Small intestine (tissue), 7 donors: ENCODE measurements at regions not wholly inside any gene's neighbourhood (a gene's known extent, or its start where the extent isn't known, plus 50 kb on each side); places are given as distances from the start of the nearest gene placed in this dataset.

ENCODE experiments used
- DNase-seq, 2 donors: peaks; one replicate each; pipeline versions ENCODE4 v3.0.0 to v3.0.0-alpha.2; 2013
- FAIRE-seq: peaks from 2 replicates; lab custom pipeline; 2012; peaks lifted over from hg19 to GRCh38; lab: Jason Lieb, UNC
- H3K27ac ChIP-seq, 3 donors: one replicate each; pipeline ENCODE4 v1.5.1; 2013; ENCODE audit warnings: low read length in 2 of 3, mild to moderate bottlenecking in 2 of 3, control low read depth in 1 of 3, inconsistent platforms in 1 of 3, low read depth in 1 of 3, moderate library complexity in 1 of 3
- H3K27me3 ChIP-seq, 3 donors: one replicate each; pipeline ENCODE4 v1.6.1; 2013; ENCODE audit warnings: low read length in 3 of 3, inconsistent platforms in 1 of 3; ENCODE audit not compliant: control insufficient read depth in 3 of 3, insufficient read depth in 3 of 3
- H3K36me3 ChIP-seq, 3 donors: one replicate each; pipeline ENCODE4 v1.6.1; 2013; ENCODE audit warnings: low read length in 3 of 3, inconsistent platforms in 1 of 3, low read depth in 1 of 3, mild to moderate bottlenecking in 1 of 3, moderate library complexity in 1 of 3; ENCODE audit not compliant: control insufficient read depth in 3 of 3, insufficient read depth in 2 of 3
- H3K4me1 ChIP-seq, 3 donors: one replicate each; pipeline ENCODE4 v1.6.1; 2013; ENCODE audit warnings: low read length in 2 of 3, inconsistent platforms in 1 of 3, low read depth in 1 of 3, mild to moderate bottlenecking in 1 of 3, moderate library complexity in 1 of 3; ENCODE audit not compliant: control insufficient read depth in 3 of 3, insufficient read depth in 2 of 3
- H3K4me3 ChIP-seq, 3 donors: one replicate each; pipeline ENCODE4 v1.5.1; 2013; ENCODE audit warnings: low read length in 3 of 3, control low read depth in 1 of 3, inconsistent platforms in 1 of 3, low read depth in 1 of 3, mild to moderate bottlenecking in 1 of 3, moderate library complexity in 1 of 3
- H3K9me3 ChIP-seq, 2 donors: one replicate each; pipeline ENCODE4 v1.6.1; 2013; ENCODE audit warnings: low read depth in 1 of 2, low read length in 1 of 2; ENCODE audit not compliant: control insufficient read depth in 2 of 2, insufficient read depth in 1 of 2
- WGBS, 3 donors: extraction: QIAGEN DNeasy Blood & Tissue Kit; methylation state at CpG; one replicate each; pipeline ENCODE4 v1.1.7; 2013; 5-methylcytosine and 5-hydroxymethylcytosine counted together
- donor health status: healthy with polysubstance abuse.
- donor health status: control.
- donor health status: control.
- donor health status: Bipolar disorder and iron deficiency.
- donor health status: healthy.

- no peak for DNase-seq
- WGBS, 3 donors = 77 to 93% (median 83%) methylated on average over 7 of the region's 7 CpGs
- no peak overlapping the region for H3K4me3 ChIP-seq
Measured at GRCh38 chr2:8315531-8316165, 366.2 kb upstream of the ID2 start.

GRCh38 chr2:8316356-8316755 lies 365.5 kb upstream of the ID2 start:
- H3K4me1 ChIP-seq = peaks cover 0 to 21% (median 6%) of the 10 kb centered on the region in 3 donors
- 45 to 69% (median 56%) methylated on average over 1 of the region's 1 CpG for WGBS, 3 donors
- no peak overlapping the region for H3K4me3 ChIP-seq
- no peaks in the 10 kb centered on the region for H3K27me3 ChIP-seq
- no peak overlapping the region for H3K27ac ChIP-seq
- no peak for FAIRE-seq
- no peak for DNase-seq
- H3K36me3 ChIP-seq = no peaks in the 10 kb centered on the region
- no peaks in the 10 kb centered on the region for H3K9me3 ChIP-seq

More at GRCh38 chr2:8315531-8316165, 366.2 kb upstream of the ID2 start:
- FAIRE-seq = no peak
- Histone ChIP-seq H3K27ac (no peak overlapping the region), H3K27me3 (no peaks in the 10 kb centered on the region), H3K4me1 (peaks cover 0 to 21% (median 6%) of the 10 kb centered on the region in 3 donors), H3K36me3 (no peaks in the 10 kb centered on the region), H3K9me3 (no peaks in the 10 kb centered on the region)

GRCh38 chr2:8317418-8317817 lies 364.4 kb upstream of the ID2 start:
- no peaks in the 10 kb centered on the region for H3K9me3 ChIP-seq
- H3K27ac ChIP-seq = no peak overlapping the region
- no peaks in the 10 kb centered on the region for H3K36me3 ChIP-seq
- DNase-seq = no peak
- no peak for FAIRE-seq
- H3K4me3 ChIP-seq = no peak overlapping the region
- H3K27me3 ChIP-seq = no peaks in the 10 kb centered on the region
- WGBS, 3 donors = 85 to 94% (median 92%) methylated on average over 10 of the region's 10 CpGs
- peaks cover 0 to 19% (median 4%) of the 10 kb centered on the region in 3 donors for H3K4me1 ChIP-seq

GRCh38 chr2:8319219-8319618 lies 362.6 kb upstream of the ID2 start:
- Histone ChIP-seq H3K4me1 (peaks cover 0 to 4% (median 0%) of the 10 kb centered on the region in 3 donors), H3K27ac (no peak overlapping the region), H3K36me3 (no peaks in the 10 kb centered on the region), H3K9me3 (no peaks in the 10 kb centered on the region), H3K27me3 (no peaks in the 10 kb centered on the region), H3K4me3 (no peak overlapping the region)
- DNase-seq (no peak), FAIRE-seq (no peak)
- WGBS, 3 donors = 58 to 76% (median 60%) methylated on average over 2 of the region's 2 CpGs

GRCh38 chr2:8320311-8321066 lies 361.4 kb upstream of the ID2 start:
- no peak for FAIRE-seq
- H3K9me3 ChIP-seq = no peaks in the 10 kb centered on the region
- H3K36me3 ChIP-seq = no peaks in the 10 kb centered on the region
- no peaks in the 10 kb centered on the region for H3K27me3 ChIP-seq
- H3K27ac ChIP-seq = no peak overlapping the region
- WGBS, 3 donors = 84 to 92% (median 87%) methylated on average over 6 of the region's 6 CpGs
- DNase-seq = no peak
- peaks cover 0 to 11% (median 0%) of the 10 kb centered on the region in 3 donors for H3K4me1 ChIP-seq
- H3K4me3 ChIP-seq = no peak overlapping the region

- Histone ChIP-seq H3K4me3 (no peak overlapping the region), H3K36me3 (no peaks in the 10 kb centered on the region), H3K27me3 (no peaks in the 10 kb centered on the region), H3K9me3 (no peaks in the 10 kb centered on the region), H3K4me1 (peaks cover 0 to 11% (median 0%) of the 10 kb centered on the region in 3 donors), H3K27ac (no peak overlapping the region)
- DNase-seq (no peak), FAIRE-seq (no peak)
- 78 to 84% (median 81%) methylated on average over 4 of the region's 4 CpGs for whole genome bisulfite sequencing, 3 donors
Measured at GRCh38 chr2:8322634-8323033, 359.2 kb upstream of the ID2 start.

- FAIRE-seq (no peak), DNase-seq (peak; percentile 23 to 76)
- WGBS, 3 donors = 34 to 51% (median 48%) methylated on average over 11 of the region's 11 CpGs
- Histone ChIP-seq H3K4me1 (peaks cover 0 to 11% (median 0%) of the 10 kb centered on the region in 3 donors), H3K36me3 (no peaks in the 10 kb centered on the region), H3K4me3 (no peak overlapping the region), H3K9me3 (no peaks in the 10 kb centered on the region), H3K27me3 (no peaks in the 10 kb centered on the region), H3K27ac (no peak overlapping the region)
Measured at GRCh38 chr2:8324164-8324856, 357.5 kb upstream of the ID2 start.

GRCh38 chr2:8324901-8325300 lies 357.0 kb upstream of the ID2 start:
- WGBS, 3 donors = 73 to 92% (median 79%) methylated on average over 5 of the region's 5 CpGs
- Histone ChIP-seq H3K4me3 (no peak overlapping the region), H3K27ac (no peak overlapping the region), H3K36me3 (no peaks in the 10 kb centered on the region), H3K27me3 (no peaks in the 10 kb centered on the region), H3K9me3 (no peaks in the 10 kb centered on the region), H3K4me1 (peaks cover 0 to 11% (median 0%) of the 10 kb centered on the region in 3 donors)
- DNase-seq (no peak), FAIRE-seq (no peak)
